ENCODE measurements at regions not wholly inside any gene's neighbourhood (a gene's known extent, or its start where the extent isn't known, plus 50 kb on each side); places are given as distances from the start of the nearest gene placed in this dataset.
A peak's percentile ranks its signal among the peaks of the same experiment; 100 is the strongest.

GRCh38 chr11:116225236-116225635 lies 547.6 kb downstream of the BUD13 start:
- Mint-ChIP-seq H3K4me1 (ENCODE audit: low read depth) (no peaks in the 10 kb centered on the region), H3K9me3 (ENCODE audit: low read depth) (peaks cover 4% of the 10 kb centered on the region), H3K27me3 (peaks cover 24% of the 10 kb centered on the region), H3K4me3 (ENCODE audit: low read depth) (no peak overlapping the region), H3K27ac (no peak overlapping the region), H3K36me3 (ENCODE audit: insufficient read depth) (no peaks in the 10 kb centered on the region)
- TF ChIP-seq CTCF (IDR thresholded peaks at IDR 0.05; ENCODE audit: unreplicated experiment), result no peak
- DNase-seq (ENCODE audit: low spot score, unreplicated experiment), result no peak

GRCh38 chr11:116224889-116225200 lies 547.9 kb downstream of the BUD13 start:
- H3K27me3 Mint-ChIP-seq, result peaks cover 24% of the 10 kb centered on the region
- no peak overlapping the region for H3K27ac Mint-ChIP-seq
- peaks cover 4% of the 10 kb centered on the region for H3K9me3 Mint-ChIP-seq (ENCODE audit: low read depth)
- H3K4me3 Mint-ChIP-seq (ENCODE audit: low read depth), result no peak overlapping the region
- no peaks in the 10 kb centered on the region for H3K4me1 Mint-ChIP-seq (ENCODE audit: low read depth)
- no peak for DNase-seq (ENCODE audit: low spot score, unreplicated experiment)
- no peak for TF ChIP-seq CTCF (IDR thresholded peaks at IDR 0.05; ENCODE audit: unreplicated experiment)
- H3K36me3 Mint-ChIP-seq (ENCODE audit: insufficient read depth), result no peaks in the 10 kb centered on the region

- Mint-ChIP-seq H3K9me3 (ENCODE audit: low read depth) (peaks cover 4% of the 10 kb centered on the region), H3K27ac (no peak overlapping the region), H3K4me1 (ENCODE audit: low read depth) (no peaks in the 10 kb centered on the region), H3K36me3 (ENCODE audit: insufficient read depth) (no peaks in the 10 kb centered on the region), H3K4me3 (ENCODE audit: low read depth) (no peak overlapping the region), H3K27me3 (peaks cover 24% of the 10 kb centered on the region)
- TF ChIP-seq CTCF (IDR thresholded peaks at IDR 0.05; ENCODE audit: unreplicated experiment), result peak; percentile 78
- DNase-seq (ENCODE audit: low spot score, unreplicated experiment), result peak; percentile 42
These were observed 548.5 kb downstream of the BUD13 start for GRCh38 chr11:116224154-116224888.

- H3K9me3 Mint-ChIP-seq (ENCODE audit: low read depth), result peaks cover 7% of the 10 kb centered on the region
- H3K27ac Mint-ChIP-seq, result no peak overlapping the region
- H3K4me1 Mint-ChIP-seq (ENCODE audit: low read depth), result no peaks in the 10 kb centered on the region
- H3K36me3 Mint-ChIP-seq (ENCODE audit: insufficient read depth), result no peaks in the 10 kb centered on the region
- no peak for TF ChIP-seq CTCF (IDR thresholded peaks at IDR 0.05; ENCODE audit: unreplicated experiment)
- H3K27me3 Mint-ChIP-seq, result peaks cover 21% of the 10 kb centered on the region
- H3K4me3 Mint-ChIP-seq (ENCODE audit: low read depth), result no peak overlapping the region
- DNase-seq (ENCODE audit: low spot score, unreplicated experiment), result no peak
These were observed 551.4 kb downstream of the BUD13 start for GRCh38 chr11:116221351-116221750.

- H3K9me3 Mint-ChIP-seq (ENCODE audit: low read depth), result peaks cover 7% of the 10 kb centered on the region
- TF ChIP-seq CTCF (IDR thresholded peaks at IDR 0.05; ENCODE audit: unreplicated experiment), result no peak
- H3K27ac Mint-ChIP-seq, result no peak overlapping the region
- no peak for DNase-seq (ENCODE audit: low spot score, unreplicated experiment)
- H3K36me3 Mint-ChIP-seq (ENCODE audit: insufficient read depth), result no peaks in the 10 kb centered on the region
- peaks cover 23% of the 10 kb centered on the region for H3K27me3 Mint-ChIP-seq
- H3K4me1 Mint-ChIP-seq (ENCODE audit: low read depth), result no peaks in the 10 kb centered on the region
- no peak overlapping the region for H3K4me3 Mint-ChIP-seq (ENCODE audit: low read depth)
These were observed 553.6 kb downstream of the BUD13 start for GRCh38 chr11:116219171-116219635.

Measured in progenitor cell of endocrine pancreas (in vitro differentiated cells).